DND-41 (cell line): ENCODE measurements at regions not wholly inside any gene's neighbourhood (a gene's known extent, or its start where the extent isn't known, plus 50 kb on each side); places are given as distances from the start of the nearest gene placed in this dataset.
"Not testable (repeated sequence)": the region's sequence is repeated elsewhere in the genome, so short reads cannot be mapped to it uniquely, and the experiment has no call there.

Source experiments
- EZH2 ChIP-seq: IDR thresholded peaks from 3 replicates; pipeline ENCODE4 v1.6.1; 2012; ENCODE audit warnings: borderline replicate concordance, low read depth, mild to moderate bottlenecking, moderate library complexity, low read length, inconsistent platforms; ENCODE audit not compliant: severe bottlenecking
- TF ChIP-seq, protein P1 (sequence below): IDR thresholded peaks from 2 replicates; pipeline ENCODE4 v1.5.1; 2012; ENCODE audit warnings: borderline replicate concordance, low read length, moderate library complexity, mild to moderate bottlenecking; ENCODE audit not compliant: poor library complexity, severe bottlenecking; ENCODE audit errors: extremely low read depth

GRCh38 chr14:106373653-106374110, 847.3 kb downstream of the TMEM121 start:
- TF ChIP-seq, protein P1, sequence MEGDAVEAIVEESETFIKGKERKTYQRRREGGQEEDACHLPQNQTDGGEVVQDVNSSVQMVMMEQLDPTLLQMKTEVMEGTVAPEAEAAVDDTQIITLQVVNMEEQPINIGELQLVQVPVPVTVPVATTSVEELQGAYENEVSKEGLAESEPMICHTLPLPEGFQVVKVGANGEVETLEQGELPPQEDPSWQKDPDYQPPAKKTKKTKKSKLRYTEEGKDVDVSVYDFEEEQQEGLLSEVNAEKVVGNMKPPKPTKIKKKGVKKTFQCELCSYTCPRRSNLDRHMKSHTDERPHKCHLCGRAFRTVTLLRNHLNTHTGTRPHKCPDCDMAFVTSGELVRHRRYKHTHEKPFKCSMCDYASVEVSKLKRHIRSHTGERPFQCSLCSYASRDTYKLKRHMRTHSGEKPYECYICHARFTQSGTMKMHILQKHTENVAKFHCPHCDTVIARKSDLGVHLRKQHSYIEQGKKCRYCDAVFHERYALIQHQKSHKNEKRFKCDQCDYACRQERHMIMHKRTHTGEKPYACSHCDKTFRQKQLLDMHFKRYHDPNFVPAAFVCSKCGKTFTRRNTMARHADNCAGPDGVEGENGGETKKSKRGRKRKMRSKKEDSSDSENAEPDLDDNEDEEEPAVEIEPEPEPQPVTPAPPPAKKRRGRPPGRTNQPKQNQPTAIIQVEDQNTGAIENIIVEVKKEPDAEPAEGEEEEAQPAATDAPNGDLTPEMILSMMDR, result not testable (repeated sequence)
- not testable (repeated sequence) for TF ChIP-seq EZH2
